Tongue (tissue), 1 donor: ENCODE measurements at regions not wholly inside any gene's neighbourhood (a gene's known extent, or its start where the extent isn't known, plus 50 kb on each side); places are given as distances from the start of the nearest gene placed in this dataset.

Experiments
- DNase-seq: peaks from one replicate; pipeline ENCODE4 v3.0.0-alpha.2; 2015

DNA sequence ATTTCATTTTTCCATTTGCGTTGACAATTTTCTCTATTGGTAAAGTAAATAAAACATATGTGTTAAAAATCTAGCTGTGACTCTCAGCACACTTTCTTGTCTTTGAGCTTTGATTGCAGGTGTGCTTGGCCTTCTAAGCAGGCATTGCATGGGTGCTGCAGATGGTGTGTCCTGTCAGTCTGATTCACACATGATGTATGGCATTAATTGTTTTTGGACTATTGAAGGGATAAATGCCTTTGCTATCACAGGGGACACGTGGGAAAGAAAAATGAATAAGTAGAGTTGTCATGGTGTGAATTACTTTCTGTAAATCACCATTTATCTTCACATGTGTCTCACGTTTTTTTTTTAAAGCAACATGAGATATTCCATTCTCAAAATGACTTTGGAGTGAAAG lies 211.3 kb upstream of the NAV3 start:
- no peak for DNase-seq

DNA sequence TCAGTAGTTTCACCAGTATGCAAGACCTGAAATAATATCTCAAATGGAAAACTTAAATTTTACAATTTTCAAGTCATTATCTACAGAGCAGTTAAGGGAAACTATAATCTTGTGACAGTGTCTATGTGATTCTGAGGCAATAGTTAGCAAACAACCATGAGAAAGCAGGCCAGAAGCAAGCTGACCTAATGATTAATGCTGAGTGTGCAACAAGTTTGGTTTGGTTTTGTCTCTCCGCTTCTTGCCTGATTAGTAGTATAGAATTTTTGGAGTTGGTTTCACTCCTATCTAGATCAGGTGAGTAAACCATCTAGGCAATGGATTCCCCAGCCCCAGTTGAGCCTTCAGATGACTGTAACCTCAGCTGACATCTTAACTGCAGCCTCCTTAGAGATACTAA lies 212.9 kb upstream of the NAV3 start:
- DNase-seq = no peak

DNA sequence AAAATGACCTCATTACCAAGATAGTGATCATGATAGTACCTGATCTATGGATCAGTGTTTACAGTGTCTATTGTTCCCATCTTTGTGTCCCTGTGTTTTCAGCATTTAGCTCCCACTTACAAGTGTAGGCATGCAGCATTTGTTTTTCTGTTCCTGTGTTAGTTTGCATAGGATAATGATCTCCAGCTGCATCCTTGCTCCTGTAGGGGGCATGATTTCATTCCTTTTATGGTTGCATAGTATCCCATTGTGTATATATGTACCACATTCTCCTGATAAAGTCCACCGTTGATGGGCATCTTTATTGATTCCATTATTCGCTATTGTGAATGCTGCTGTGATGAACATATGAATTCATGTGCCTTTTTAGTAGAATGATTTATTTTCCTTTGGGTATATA lies 215.4 kb upstream of the NAV3 start:
- DNase-seq = no peak

DNA sequence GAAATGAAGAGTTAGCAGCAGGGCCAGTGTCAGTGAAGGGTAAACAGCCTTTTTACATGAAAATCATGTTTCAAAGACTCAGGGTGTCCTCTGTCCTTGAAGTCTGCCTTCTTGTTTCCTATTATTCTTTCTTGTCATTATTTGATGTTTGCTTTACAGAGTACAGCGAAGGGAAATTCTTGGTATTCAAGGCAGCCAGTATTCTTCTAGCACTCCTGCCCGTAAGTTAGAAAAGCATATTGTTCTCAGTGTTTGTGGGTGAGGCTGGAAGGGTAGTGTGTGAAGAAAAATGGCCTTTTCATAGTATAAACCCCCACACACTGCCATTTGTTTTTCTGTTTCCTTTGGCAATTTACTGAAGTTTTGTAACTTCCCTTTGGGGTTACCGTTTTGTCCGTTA lies 217.3 kb upstream of the NAV3 start:
- no peak for DNase-seq

DNA sequence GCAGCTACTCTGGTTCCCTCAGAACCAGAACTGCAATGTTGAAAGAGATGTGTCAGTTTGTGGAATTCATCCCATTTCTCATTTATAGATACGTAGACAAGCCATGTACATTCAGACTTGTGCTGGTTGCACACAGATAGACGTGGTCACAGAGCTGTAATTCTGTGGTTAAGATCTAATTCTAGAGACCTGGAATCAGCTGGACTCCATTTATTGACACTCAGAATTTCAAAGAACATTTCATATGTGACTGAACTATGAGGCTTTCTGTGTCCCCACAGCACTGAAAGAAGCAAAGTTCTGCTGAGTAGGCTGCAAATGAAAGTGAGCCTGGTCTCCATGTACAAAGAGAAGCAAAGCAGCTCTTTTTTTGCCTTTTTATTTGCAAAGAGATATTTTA lies 220.2 kb upstream of the NAV3 start:
- DNase-seq = no peak

DNA sequence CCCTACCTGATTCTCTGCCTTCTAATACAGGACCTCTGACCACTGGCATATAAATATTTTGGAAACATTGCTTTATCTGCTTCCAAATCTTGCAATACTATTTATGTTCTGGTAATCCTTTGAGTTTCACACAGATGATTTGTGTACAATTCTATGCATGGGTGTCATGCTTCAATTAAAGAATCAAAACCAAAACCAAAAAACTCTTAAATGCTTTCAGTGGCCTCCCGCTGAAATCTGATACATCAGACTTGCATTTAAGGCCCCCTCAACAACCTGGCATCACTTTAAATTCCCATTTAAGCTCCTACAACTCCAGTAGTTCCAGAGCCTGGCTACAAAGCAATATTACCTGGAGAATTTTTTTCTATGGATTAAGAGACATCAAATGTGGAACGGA lies 221.7 kb upstream of the NAV3 start:
- no peak for DNase-seq

DNA sequence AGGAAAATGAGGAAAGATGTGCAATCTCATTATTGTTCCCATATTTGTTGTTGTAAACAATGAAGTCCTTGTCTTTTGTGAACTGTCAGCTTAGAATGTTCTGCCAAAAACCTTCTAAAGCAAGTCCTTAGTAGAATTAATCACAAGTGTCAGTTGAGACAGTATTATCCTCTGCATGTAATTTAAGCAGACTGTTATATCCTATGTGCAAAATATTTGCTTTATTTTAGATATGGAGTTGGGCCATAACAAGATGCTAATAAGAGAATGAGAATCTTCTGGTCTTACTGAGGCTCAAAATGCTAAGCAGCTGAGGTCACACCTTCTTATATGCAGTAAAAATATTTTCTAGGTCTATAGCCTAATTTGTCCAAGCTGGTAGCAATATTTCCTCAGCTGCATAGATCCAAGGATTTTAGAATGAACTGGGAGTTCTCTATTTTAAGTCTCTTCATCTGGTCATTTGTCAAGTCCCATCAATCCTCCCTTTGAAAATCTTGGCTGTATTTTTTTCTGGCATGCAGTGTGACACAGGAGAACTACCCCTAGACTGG lies 222.3 kb upstream of the NAV3 start:
- DNase-seq = peak; percentile 61

DNA sequence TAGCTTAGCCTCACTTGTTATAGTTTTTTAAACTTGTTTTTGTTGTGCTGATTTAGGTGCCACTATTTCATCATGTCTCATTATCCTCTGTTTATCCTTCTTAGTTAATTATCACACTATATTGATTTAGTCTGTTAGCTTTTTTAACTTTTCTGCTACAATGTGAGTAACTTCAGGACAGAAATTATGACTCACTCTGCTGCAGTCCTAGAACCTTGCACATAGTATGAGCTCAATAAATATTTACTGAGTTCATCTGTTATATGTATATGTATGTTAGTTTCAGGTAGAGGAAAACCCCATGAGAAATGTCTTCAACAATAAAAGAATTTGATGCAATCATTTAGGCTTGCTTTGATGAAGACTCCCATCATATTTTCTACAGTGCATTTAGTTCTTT lies 224.3 kb upstream of the NAV3 start:
- no peak for DNase-seq

DNA sequence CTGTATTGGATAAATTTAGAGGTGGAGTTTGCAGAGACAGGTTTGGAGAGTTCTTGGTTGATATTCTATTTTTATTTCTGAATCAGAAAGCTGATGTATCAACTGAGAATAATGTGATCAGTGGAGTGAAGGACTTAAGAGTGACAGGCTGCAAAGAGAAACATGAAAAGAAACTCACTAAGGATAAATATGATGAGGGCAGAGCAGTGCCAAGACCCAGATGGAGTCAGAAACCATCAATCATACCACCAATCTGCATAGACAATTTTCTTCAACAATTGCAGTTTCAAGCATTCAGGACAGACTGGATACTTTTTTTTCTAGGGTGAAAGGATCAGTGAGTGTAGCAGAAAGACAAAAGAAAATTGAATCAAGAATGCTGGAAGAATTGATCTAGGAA lies 226.7 kb upstream of the NAV3 start:
- no peak for DNase-seq

DNA sequence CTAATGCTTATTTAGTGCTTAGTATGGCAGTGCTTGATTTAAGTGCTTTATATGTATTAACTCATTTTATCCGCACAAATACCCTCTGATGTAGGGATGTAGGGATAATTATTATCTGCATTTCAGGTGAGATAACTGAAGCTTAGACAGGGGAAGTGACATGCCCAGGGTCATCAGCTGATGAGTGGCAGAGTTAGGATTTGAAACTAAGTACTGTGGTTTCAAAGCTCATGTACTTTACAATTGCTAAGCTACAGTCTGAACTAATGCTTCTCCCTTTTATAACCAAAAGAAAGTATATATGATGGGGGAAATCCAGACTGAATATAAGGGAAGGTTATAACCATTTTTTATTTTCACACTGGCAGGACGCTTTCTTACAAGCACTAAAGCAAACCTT lies 229.6 kb upstream of the NAV3 start:
- DNase-seq = no peak

DNA sequence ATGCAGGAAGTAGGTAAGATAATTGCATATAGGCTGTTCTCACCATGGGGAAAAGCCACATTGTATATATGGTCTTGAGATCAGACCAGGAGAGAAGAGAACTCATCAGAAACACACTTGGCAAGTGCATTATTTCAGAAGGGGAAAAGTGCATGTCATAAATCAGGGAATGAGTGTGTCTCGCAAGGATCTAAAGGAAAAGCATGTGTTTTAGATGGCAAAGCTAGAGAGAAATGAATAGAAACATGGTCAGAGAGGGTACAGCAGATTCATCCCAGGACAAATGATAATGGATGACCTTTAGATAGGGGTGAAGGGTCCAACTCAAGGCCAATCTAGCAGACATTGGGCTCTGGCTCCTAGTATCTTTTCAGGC lies 230.2 kb upstream of the NAV3 start:
- DNase-seq = no peak

DNA sequence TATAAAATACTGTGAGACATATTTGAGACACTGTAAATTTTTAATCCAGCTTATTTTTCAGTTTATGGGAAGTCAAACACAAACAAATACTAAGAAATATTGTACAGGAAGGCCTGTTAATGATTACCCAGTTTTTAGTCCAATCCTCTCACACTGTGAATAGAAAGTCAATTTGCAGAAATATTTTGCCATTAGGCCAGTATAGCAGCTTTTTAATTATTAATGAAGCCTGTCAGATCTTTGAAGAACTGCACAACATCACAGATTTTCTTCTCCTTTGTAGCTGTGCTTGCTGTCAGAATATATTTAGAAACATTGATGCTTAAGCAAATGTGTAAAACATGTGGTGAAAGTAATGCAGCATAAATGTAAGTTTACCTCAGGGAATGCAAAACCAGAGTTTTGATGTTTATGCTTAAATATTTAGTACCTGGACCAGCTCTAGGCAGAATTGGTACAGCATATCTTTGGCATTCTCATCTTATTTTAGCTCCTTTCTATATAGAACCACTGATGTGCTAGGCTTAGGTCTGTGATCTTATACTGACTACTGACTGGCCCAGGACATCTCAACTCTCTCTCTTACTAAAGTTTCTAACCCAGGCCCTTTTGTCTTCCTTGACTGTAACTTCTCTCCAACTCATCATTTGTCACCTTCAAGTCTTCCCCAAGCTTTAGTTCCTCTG lies 230.8 kb upstream of the NAV3 start:
- no peak for DNase-seq

DNA sequence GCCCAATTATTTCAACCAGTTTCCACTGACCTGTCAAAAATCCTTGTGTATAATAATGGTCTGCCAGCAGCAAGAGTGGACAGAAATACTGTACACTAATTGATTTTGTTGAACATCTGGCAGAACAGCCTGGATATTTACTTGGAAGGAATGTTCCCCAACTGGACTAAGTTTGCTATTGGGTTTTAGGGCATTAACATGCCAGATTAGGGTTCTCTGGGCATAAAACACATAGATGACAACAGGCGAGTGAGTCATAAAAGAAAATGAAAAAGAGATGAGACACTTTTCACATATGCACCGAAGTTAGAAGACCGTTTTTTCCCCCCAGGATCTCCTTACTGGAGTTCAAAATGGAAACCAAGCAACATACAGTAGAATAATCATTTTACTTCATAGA lies 236.3 kb upstream of the NAV3 start:
- peak; percentile 32 for DNase-seq

DNA sequence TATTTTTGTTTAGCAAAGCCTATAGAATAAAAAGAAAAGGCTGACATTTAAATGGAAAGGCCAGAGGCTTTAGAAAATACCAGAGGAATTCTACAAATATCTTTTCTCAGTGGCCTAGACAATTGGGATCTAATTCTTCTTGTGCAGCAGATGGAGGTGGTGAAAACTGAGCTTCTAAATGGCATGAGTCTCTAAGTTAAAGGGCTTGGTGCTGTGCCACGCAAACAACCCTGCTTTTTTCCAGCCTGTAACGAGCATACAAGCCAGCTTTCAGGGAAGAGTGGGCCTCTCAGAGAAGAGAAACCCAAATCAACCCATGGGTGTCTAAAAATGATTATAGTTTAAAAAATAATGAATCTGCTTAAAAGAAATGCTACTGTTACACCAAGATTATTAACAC lies 237.9 kb upstream of the NAV3 start:
- peak; percentile 64 for DNase-seq

DNA sequence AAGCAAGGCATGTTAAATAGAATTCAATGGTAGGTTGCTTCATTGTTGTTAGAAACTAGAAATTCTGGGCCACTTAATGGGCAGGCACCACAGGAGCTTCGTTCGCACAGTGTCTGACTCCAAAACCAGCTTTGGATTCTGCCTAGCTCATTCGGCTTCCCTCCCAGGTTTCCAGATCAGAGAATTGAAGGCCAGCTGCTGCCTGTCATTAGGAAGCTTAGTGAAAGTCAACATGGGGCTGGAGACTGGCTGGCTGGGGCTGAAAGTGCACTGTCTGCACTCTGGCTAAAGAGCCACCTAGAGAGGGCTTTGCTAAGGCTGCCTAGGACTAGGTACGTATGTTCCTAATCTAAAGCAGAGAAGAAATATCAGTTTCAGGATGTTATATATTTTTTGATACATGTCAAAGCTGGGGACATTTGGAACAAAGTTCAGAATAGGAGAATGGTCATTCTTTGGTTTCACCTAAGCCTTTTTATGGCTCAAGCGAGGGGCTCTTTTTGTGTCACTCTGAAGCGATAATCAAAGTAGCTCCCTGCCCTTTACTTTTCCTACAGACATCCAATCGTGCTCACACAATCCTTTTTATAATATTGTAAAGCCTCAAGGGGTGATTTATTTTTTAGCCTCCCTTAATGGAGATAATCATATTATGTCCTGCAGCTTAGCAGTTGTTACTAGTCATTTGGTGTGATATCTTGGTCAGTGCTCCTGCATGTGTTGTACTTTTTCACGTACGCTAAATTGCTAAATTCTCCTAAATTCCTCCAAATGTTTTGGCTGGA lies 238.5 kb upstream of the NAV3 start:
- DNase-seq = peak; percentile 69

DNA sequence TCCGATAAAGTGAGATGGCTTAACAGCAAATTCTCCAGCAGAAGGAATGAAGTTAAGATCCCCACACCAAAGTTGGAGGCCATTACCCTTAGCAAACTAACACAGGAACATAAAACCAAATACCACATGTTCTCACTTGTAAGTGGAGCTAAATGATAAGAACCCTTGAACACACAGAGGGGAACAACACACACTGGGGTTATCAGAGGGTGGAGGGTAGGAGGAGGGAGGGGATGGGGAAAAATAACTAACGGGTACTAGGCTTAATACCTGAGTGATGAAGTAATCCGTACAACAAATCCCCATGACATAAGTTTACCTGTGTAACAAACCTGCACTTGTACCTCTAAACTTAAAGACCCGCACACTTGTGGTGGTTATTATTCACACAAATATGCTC lies 240.4 kb upstream of the NAV3 start:
- no peak for DNase-seq

DNA sequence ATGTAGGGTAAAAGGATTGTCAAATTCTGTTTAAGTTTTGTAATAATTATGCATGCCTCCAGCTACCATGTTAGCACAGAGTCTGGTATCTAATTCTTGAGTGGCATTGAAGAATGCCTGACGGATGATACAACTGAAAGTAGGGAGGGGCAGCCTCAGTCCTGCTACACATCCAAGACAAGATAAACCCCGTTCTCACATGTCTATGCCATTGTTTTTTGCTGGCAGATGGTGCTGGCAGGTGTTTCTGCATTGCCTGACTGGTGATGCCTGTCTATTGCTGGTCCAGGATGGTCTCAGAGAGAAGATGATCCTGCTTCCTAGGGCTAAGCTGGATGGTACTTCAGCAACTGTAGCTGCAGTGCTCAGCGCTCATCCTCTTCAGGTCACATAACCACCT lies 245.8 kb upstream of the NAV3 start:
- no peak for DNase-seq

DNA sequence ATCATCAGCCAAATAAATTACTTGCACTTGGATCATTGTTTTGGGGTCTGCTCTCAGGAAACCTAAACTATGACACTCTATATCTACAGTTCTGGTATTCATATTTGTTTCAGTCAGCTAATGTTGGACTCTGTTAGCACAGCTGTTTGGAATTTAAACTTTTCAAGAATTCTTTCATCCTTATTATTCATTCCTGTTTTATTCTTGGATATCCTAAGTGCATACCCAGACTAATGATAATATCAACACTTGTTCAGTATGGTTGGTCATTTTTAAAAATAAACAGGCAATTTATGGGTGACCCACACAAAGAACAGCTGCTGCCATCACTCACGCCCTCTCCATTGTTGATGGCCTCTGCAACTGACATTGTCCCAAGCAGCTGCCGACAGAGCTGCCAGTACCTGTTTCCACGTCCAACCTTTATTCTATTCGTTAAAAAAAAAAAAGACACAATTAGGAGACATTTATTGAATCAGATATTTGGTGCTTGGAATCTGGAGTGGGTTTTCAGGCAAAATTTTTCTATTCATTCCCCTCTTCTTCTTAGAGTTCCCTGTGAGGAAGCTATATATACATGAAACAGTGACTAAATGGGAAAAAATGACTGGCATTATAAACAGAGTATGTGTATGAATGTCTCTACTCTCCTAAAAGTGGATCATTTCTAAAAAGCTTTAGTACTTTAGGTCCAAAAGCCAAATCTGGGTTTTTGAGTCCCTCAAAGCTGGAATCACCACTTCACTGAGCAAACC lies 252.1 kb upstream of the NAV3 start:
- DNase-seq = peak; percentile 85

DNA sequence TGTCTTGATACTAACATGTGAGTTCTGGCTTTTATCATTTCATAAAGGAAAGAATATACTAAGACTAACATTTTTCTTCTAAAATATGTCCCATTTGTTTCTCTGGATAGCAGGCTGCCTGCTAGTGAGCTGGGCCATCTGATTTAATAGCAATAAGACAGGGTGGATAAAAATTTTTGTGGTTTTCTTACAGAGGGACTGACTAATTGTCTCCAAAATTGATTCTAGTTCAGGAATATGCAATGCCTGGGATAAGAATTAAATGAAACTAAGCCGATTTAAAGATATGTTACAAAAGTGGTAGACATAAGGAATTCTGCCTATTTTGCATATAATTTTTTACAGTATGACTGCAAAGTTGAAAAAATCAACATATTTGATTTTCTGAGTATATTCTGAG lies 252.9 kb upstream of the NAV3 start:
- peak; percentile 7 for DNase-seq

DNA sequence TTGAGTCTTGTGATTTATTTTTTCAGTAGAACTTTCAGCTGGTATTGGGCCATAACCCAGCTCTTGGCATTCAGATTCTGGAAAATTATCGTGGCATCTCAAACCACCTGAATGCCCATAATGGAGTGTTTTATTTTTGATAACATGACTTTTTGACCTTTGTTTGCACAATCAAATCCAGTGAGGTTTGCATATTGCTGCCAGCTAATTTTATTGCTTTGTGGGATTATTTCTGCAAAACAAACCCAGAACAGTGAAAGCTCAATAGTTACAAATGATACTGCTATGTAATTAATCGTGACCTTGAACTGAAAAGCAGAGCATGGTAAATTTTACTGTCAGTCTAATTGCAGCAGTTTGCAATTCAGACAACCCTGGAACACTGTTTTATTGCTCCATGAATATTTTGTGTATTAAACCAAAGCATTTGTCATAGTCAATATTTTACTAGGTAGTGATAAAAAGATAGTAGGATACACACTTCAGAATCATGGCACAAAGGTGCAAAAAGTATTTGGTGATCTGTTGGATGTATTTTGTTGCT lies 255.2 kb upstream of the NAV3 start:
- no peak for DNase-seq

DNA sequence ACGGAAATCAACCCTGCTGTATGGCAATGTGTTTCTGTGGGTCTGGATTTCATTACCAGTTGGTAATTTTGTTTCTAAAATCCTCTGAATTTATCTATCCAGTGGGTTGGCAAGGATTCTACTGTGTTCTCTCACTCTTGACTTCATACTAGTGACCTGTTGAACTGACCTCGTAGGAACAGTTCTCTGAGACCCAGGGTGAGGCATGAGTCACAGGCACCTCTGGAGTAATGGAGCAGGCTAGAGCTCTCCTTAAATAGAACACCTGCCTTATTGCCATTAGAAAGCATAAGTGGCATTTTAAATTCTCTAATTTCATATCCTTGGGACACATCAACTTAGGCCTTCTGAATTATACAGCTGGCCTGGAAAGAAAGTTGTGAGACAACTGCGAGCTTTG lies 258.3 kb upstream of the NAV3 start:
- DNase-seq = no peak

DNA sequence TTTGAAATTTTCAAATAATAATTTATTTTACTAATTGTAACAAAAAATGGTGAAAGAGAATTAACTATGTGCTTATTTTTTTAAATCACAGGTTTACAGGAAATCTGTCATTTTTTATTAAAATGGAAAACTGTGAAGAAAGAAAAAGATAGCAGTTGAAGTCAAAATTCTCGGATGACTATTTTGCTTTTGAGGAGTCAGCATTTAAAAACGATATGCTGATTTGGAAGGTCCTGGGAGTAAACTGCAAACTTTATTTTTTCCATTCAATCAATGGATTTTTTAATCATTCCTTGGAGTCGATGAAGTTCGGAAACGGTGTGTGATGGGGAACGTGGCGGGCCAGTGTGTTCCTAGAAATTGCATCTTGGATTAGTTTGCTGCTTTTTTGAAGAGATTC lies 258.9 kb upstream of the NAV3 start:
- no peak for DNase-seq

DNA sequence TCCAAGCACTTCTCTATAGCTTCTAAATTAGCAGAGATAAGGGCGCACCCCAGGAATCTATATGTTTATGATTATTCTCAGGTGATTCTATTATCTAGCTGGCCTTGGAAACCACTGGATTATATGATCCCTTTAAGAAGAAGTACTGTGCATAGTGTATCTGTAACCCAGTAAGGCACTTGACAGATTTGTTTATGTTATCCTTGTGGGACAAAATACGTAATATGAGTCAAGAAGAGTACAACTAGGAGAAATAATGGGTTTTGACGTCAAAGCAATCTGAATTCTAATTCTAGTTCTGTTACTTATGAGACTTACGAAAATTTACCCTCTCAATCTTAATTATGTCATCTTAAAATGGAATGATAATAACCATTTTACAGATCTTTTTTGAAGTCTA lies 259.6 kb upstream of the NAV3 start:
- DNase-seq = no peak
